ENCODE measurements at regions not wholly inside any gene's neighbourhood (a gene's known extent, or its start where the extent isn't known, plus 50 kb on each side); places are given as distances from the start of the nearest gene placed in this dataset.
"Not testable (repeated sequence)": the region's sequence is repeated elsewhere in the genome, so short reads cannot be mapped to it uniquely, and the experiment has no call there.

- peak; percentile 97 for DNase-seq (ENCODE audit: low read depth)
- TF ChIP-seq, protein P1, sequence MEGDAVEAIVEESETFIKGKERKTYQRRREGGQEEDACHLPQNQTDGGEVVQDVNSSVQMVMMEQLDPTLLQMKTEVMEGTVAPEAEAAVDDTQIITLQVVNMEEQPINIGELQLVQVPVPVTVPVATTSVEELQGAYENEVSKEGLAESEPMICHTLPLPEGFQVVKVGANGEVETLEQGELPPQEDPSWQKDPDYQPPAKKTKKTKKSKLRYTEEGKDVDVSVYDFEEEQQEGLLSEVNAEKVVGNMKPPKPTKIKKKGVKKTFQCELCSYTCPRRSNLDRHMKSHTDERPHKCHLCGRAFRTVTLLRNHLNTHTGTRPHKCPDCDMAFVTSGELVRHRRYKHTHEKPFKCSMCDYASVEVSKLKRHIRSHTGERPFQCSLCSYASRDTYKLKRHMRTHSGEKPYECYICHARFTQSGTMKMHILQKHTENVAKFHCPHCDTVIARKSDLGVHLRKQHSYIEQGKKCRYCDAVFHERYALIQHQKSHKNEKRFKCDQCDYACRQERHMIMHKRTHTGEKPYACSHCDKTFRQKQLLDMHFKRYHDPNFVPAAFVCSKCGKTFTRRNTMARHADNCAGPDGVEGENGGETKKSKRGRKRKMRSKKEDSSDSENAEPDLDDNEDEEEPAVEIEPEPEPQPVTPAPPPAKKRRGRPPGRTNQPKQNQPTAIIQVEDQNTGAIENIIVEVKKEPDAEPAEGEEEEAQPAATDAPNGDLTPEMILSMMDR (IDR thresholded peaks at IDR 0.05; ENCODE audit: insufficient read depth, low read depth, low read length, missing control alignments): no peak
- H3K4me3 ChIP-seq (ENCODE audit: low read depth, low read length): peak overlapping the region; percentile 25
These were observed 156.3 kb upstream of the PZP start for GRCh38 chr12:9364224-9365176.

- TF ChIP-seq, protein P1 (IDR thresholded peaks at IDR 0.05; ENCODE audit: insufficient read depth, low read depth, low read length, missing control alignments): no peak
These were observed 154.9 kb upstream of the PZP start for GRCh38 chr12:9363145-9363544.

GRCh38 chr12:9361879-9362326 lies 153.7 kb upstream of the PZP start:
- H3K4me3 ChIP-seq (ENCODE audit: low read depth, low read length): peak overlapping the region; percentile 12; the same call in 1 of the 2 replicates
- peak; percentile 96 for DNase-seq (ENCODE audit: low read depth)
- TF ChIP-seq, protein P1 (IDR thresholded peaks at IDR 0.05; ENCODE audit: insufficient read depth, low read depth, low read length, missing control alignments): no peak

More at GRCh38 chr12:9363145-9363544, 154.9 kb upstream of the PZP start:
- DNase-seq (ENCODE audit: low read depth): peak; percentile 82
- H3K4me3 ChIP-seq (ENCODE audit: low read depth, low read length): no peak overlapping the region

GRCh38 chr12:9354009-9354754 lies 146.0 kb upstream of the PZP start:
- not testable (repeated sequence) for H3K4me3 ChIP-seq (ENCODE audit: low read depth, low read length); DNase-seq (ENCODE audit: low read depth)

- no peak overlapping the region for H3K4me3 ChIP-seq (ENCODE audit: low read depth, low read length)
- TF ChIP-seq, protein P1 (IDR thresholded peaks at IDR 0.05; ENCODE audit: insufficient read depth, low read depth, low read length, missing control alignments): no peak
- no peak for DNase-seq (ENCODE audit: low read depth)
These were observed 142.9 kb upstream of the PZP start for GRCh38 chr12:9351136-9351535.

DNA sequence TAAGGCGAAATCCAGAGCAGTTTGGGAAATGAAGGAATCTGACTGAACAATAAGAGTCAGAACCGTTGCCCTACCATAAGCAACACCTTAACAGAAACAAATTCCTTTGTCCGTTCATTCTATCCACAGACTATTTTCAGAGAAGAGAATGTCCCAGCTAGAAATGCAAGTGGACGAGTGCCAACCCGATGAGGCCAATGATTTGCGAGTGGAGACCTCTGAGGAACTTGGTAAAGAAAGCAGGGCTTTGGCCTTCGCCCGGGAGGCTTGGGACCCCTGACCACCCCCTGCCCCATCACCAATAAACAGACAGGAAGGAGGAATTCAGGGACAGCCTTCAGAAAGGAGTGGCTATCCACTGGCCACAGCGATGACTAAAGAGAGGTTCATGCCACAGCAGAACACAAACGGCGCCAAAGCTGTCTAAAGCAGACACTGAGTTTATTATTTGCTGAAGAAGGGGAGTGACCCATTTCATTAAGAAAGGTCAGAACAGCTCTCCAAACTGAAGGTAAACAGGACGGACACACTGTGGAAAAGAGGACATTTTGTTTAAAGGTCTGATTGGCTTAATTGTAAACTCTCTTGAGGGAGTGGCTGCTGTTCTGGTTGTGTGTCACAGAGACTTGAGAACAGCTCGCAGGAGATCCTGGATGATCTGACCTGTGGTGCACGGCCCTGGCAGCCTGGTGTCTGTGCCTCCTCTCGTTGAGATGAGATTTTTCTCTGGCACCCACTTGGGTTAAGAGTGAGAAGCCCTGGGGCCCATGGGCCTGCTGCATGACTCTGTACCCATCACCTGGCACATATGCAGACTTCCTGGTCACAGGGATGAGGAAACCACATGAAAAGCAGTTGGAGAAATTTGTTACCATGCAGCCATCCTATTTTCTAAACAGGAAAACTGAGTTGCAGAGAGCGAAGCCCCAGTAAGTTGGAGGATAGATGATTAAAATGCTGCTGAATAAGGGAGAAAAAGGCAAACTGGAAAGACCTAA lies 142.0 kb upstream of the PZP start:
- H3K4me3 ChIP-seq (ENCODE audit: low read depth, low read length): no peak overlapping the region
- no peak for DNase-seq (ENCODE audit: low read depth)
- TF ChIP-seq, protein P1 (IDR thresholded peaks at IDR 0.05; ENCODE audit: insufficient read depth, low read depth, low read length, missing control alignments): no peak

All from GM12865 (cell line).